AG10803 (cell line): ENCODE measurements at regions not wholly inside any gene's neighbourhood (a gene's known extent, or its start where the extent isn't known, plus 50 kb on each side); places are given as distances from the start of the nearest gene placed in this dataset.

Source experiments
- DNase-seq: peaks from one replicate; pipeline ENCODE4 v3.0.0; 2010; ENCODE audit warnings: low read depth
- H3K4me3 ChIP-seq: 2 replicates; pipeline ENCODE4 v1.5.1; 2011; ENCODE audit warnings: mild to moderate bottlenecking, low read length, control low read depth
- CTCF ChIP-seq: conservative IDR thresholded peaks from 2 replicates; pipeline ENCODE4 v1.5.1; 2011; ENCODE audit warnings: mild to moderate bottlenecking, low read length, control low read depth, inconsistent platforms

GRCh38 chr12:97229004-97229403 lies 233.6 kb upstream of the RMST start:
- no peak for DNase-seq
- H3K4me3 ChIP-seq: no peak overlapping the region
- TF ChIP-seq CTCF: no peak

GRCh38 chr12:97235102-97235501 lies 227.5 kb upstream of the RMST start:
- no peak overlapping the region for H3K4me3 ChIP-seq
- TF ChIP-seq CTCF: no peak
- DNase-seq: no peak

GRCh38 chr12:97246368-97246767 lies 216.2 kb upstream of the RMST start:
- DNase-seq: no peak
- no peak for TF ChIP-seq CTCF

GRCh38 chr12:97250483-97250882 lies 212.1 kb upstream of the RMST start:
- no peak for DNase-seq
- TF ChIP-seq CTCF: no peak
- H3K4me3 ChIP-seq: no peak overlapping the region

More at GRCh38 chr12:97246368-97246767, 216.2 kb upstream of the RMST start:
- no peak overlapping the region for H3K4me3 ChIP-seq

- no peak for TF ChIP-seq CTCF
- DNase-seq: no peak
These were observed 204.9 kb upstream of the RMST start for GRCh38 chr12:97257726-97258125.

GRCh38 chr12:97259098-97259497 lies 203.5 kb upstream of the RMST start:
- TF ChIP-seq CTCF: no peak
- DNase-seq: no peak

More at GRCh38 chr12:97257726-97258125, 204.9 kb upstream of the RMST start:
- H3K4me3 ChIP-seq: no peak overlapping the region

GRCh38 chr12:97260786-97261185 lies 201.8 kb upstream of the RMST start:
- no peak for DNase-seq
- H3K4me3 ChIP-seq: no peak overlapping the region
- no peak for TF ChIP-seq CTCF

More at GRCh38 chr12:97259098-97259497, 203.5 kb upstream of the RMST start:
- no peak overlapping the region for H3K4me3 ChIP-seq
